HFFc6 (cell line): ENCODE measurements at regions not wholly inside any gene's neighbourhood (a gene's known extent, or its start where the extent isn't known, plus 50 kb on each side); places are given as distances from the start of the nearest gene placed in this dataset.

Experiments used
- DNase-seq: peaks from one replicate; pipeline ENCODE4 v3.0.0-alpha.2; 2018
- H3K27ac Mint-ChIP-seq: 2 replicates; pipeline ENCODE4 v1.8.0; 2020; ENCODE audit warnings: mild to moderate bottlenecking, mixed read lengths
- H3K27me3 Mint-ChIP-seq: 2 replicates; pipeline ENCODE4 v1.8.0; 2021; ENCODE audit warnings: mild to moderate bottlenecking, moderate library complexity, mixed read lengths; ENCODE audit not compliant: insufficient read depth
- H3K36me3 Mint-ChIP-seq: 2 replicates; pipeline ENCODE4 v1.8.0; 2021; ENCODE audit warnings: low read depth, mixed read lengths
- H3K4me1 Mint-ChIP-seq: 2 replicates; pipeline ENCODE4 v1.8.0; 2020; ENCODE audit warnings: low read depth, mixed read lengths
- H3K4me3 Mint-ChIP-seq: 2 replicates; pipeline ENCODE4 v1.8.0; 2020; ENCODE audit warnings: mild to moderate bottlenecking, moderate library complexity, mixed read lengths
- H3K9me3 Mint-ChIP-seq: 2 replicates; pipeline ENCODE4 v1.8.0; 2020; ENCODE audit warnings: mild to moderate bottlenecking, mixed read lengths
- CTCF ChIP-seq: fragments of 200-600 bp; sonication (generic); IDR thresholded peaks from 2 replicates; pipeline ENCODE4 v1.5.0; 2021; ENCODE audit warnings: antibody characterized with exemption, mild to moderate bottlenecking

- Mint-ChIP-seq H3K27me3 (peaks cover 3% of the 10 kb centered on the region), H3K36me3 (no peaks in the 10 kb centered on the region)
Observed at GRCh38 chr21:41622831-41623548, 115.0 kb upstream of the TMPRSS2 start.

GRCh38 chr21:41622201-41622600 is 114.2 kb upstream of the TMPRSS2 start:
- H3K4me1 Mint-ChIP-seq: peaks cover 31% of the 10 kb centered on the region
- no peak for DNase-seq
- H3K9me3 Mint-ChIP-seq: no peaks in the 10 kb centered on the region
- no peak overlapping the region for H3K4me3 Mint-ChIP-seq
- H3K36me3 Mint-ChIP-seq: no peaks in the 10 kb centered on the region
- no peak overlapping the region for H3K27ac Mint-ChIP-seq
- peaks cover 3% of the 10 kb centered on the region for H3K27me3 Mint-ChIP-seq
- no peak for TF ChIP-seq CTCF

More at GRCh38 chr21:41622831-41623548, 115.0 kb upstream of the TMPRSS2 start:
- TF ChIP-seq CTCF: no peak
- H3K27ac Mint-ChIP-seq: no peak overlapping the region
- peaks cover 25% of the 10 kb centered on the region for H3K4me1 Mint-ChIP-seq
- DNase-seq: no peak
- H3K4me3 Mint-ChIP-seq: no peak overlapping the region
- H3K9me3 Mint-ChIP-seq: no peaks in the 10 kb centered on the region

- Mint-ChIP-seq H3K4me1 (peaks cover 38% of the 10 kb centered on the region), H3K9me3 (no peaks in the 10 kb centered on the region), H3K27me3 (peaks cover 3% of the 10 kb centered on the region), H3K4me3 (peak overlapping the region; percentile 47), H3K27ac (no peak overlapping the region), H3K36me3 (no peaks in the 10 kb centered on the region)
- no peak for TF ChIP-seq CTCF
- no peak for DNase-seq
Observed at GRCh38 chr21:41621513-41621912, 113.6 kb upstream of the TMPRSS2 start.

- H3K4me3 Mint-ChIP-seq: peak overlapping the region; percentile 47
- H3K27me3 Mint-ChIP-seq: peaks cover 2% of the 10 kb centered on the region
- no peak for TF ChIP-seq CTCF
- H3K27ac Mint-ChIP-seq: 0 out of 2 replicates have a peak overlapping the region, but pooled peaks have one; percentile 13
- no peaks in the 10 kb centered on the region for H3K36me3 Mint-ChIP-seq
- H3K4me1 Mint-ChIP-seq: peaks cover 44% of the 10 kb centered on the region
- H3K9me3 Mint-ChIP-seq: no peaks in the 10 kb centered on the region
- DNase-seq: no peak
Observed at GRCh38 chr21:41620982-41621381, 113.0 kb upstream of the TMPRSS2 start.

GRCh38 chr21:41620541-41620940 is 112.6 kb upstream of the TMPRSS2 start:
- Mint-ChIP-seq H3K27ac (no peak overlapping the region), H3K9me3 (no peaks in the 10 kb centered on the region), H3K4me1 (peaks cover 48% of the 10 kb centered on the region), H3K27me3 (no peaks in the 10 kb centered on the region; the same call in none of the 2 replicates), H3K36me3 (no peaks in the 10 kb centered on the region), H3K4me3 (no peak overlapping the region; the same call in 1 of the 2 replicates)
- DNase-seq: no peak
- no peak for TF ChIP-seq CTCF
